GM12878 (cell line): ENCODE measurements at regions not wholly inside any gene's neighbourhood (a gene's known extent, or its start where the extent isn't known, plus 50 kb on each side); places are given as distances from the start of the nearest gene placed in this dataset.

Source experiments
- ATAC-seq: fragments of 200-7000 bp; cut with Tn5 transposase; 3 replicates; pipeline ENCODE4 v1.9.1; 2020; ENCODE audit warnings: mild to moderate bottlenecking, moderate library complexity
- BruUV-seq: library from RNA; stranded (reverse); fragments of 400-500 nt; replicated peaks from 2 replicates; lab custom pipeline; 2021; lab: Mats Ljungman, UMichigan
- CTCF ChIA-PET: fragments of 300-600 bp; sonication (Branson Sonifier 250); formaldehyde crosslinking; extraction: SDS; loops from one replicate; lab custom pipeline; 2021; ENCODE audit warnings: inconsistent platforms; lab: Yijun Ruan, JAX
- POLR2A ChIA-PET: fragments of 350-600 bp; formaldehyde crosslinking; extraction: SDS; loops from one replicate; lab custom pipeline; 2021; ENCODE audit warnings: inconsistent platforms; lab: Charles Lee
- RAD21 ChIA-PET: fragments of 300-600 bp; sonication (Branson Sonifier 250); formaldehyde crosslinking; loops from one replicate; lab custom pipeline; 2023; ENCODE audit warnings: antibody characterized with exemption; ENCODE audit not compliant: unreplicated experiment; lab: Charles Lee
- SMC1A ChIA-PET: fragments of 300-600 bp; sonication (Branson Sonifier 250); formaldehyde crosslinking; loops from one replicate; lab custom pipeline; 2023; ENCODE audit not compliant: unreplicated experiment, uncharacterized antibody; lab: Charles Lee
- DNase-seq: peaks from one replicate; pipeline ENCODE4 v3.0.0-alpha.2; 2011; ENCODE audit warnings: low read depth, low spot score
- FAIRE-seq: peaks from 3 replicates; lab custom pipeline; 2011; peaks lifted over from hg19 to GRCh38; lab: Jason Lieb, UNC
- H2AFZ ChIP-seq: 2 replicates; pipeline ENCODE4 v1.6.0; 2011; ENCODE audit warnings: low read depth, low read length, control low read depth; ENCODE audit not compliant: control insufficient read depth
- H3K27ac ChIP-seq: 2 replicates; pipeline ENCODE4 v1.5.1; 2011; ENCODE audit warnings: control low read depth; ENCODE audit not compliant: control insufficient read depth, insufficient read depth
- H3K27me3 ChIP-seq, 2 experiments: replicated peaks in 1 of 2; 2 replicates each; pipeline versions ENCODE4 v1.6.0 to v1.6.1; 2011; ENCODE audit warnings: low read length in 1 of 2; ENCODE audit not compliant: control insufficient read depth in 2 of 2, insufficient read depth in 2 of 2
- H3K36me3 ChIP-seq, 2 experiments: 2 replicates each; pipeline ENCODE4 v1.5.1; 2011; ENCODE audit warnings: low read length in 1 of 2; ENCODE audit not compliant: control insufficient read depth in 2 of 2, insufficient read depth in 2 of 2
- H3K4me1 ChIP-seq: 2 replicates; pipeline ENCODE4 v1.6.1; 2011; ENCODE audit warnings: mild to moderate bottlenecking, low read length, moderate library complexity, mixed read lengths; ENCODE audit not compliant: control insufficient read depth, insufficient read depth
- H3K4me2 ChIP-seq: 2 replicates; pipeline ENCODE4 v1.6.0; 2011; ENCODE audit warnings: control low read depth; ENCODE audit not compliant: control insufficient read depth, insufficient read depth
- H3K4me3 ChIP-seq: fragments of 200-600 bp; sonication (generic); 2 replicates; pipeline ENCODE4 v1.5.1; 2016
- H3K79me2 ChIP-seq: 2 replicates; pipeline ENCODE4 v1.6.0; 2011; ENCODE audit warnings: low read length; ENCODE audit not compliant: control insufficient read depth, insufficient read depth
- H3K9ac ChIP-seq: 2 replicates; pipeline ENCODE4 v1.8.0; 2011; ENCODE audit warnings: low read length, control low read depth, mixed read lengths; ENCODE audit not compliant: control insufficient read depth, insufficient read depth
- H3K9me3 ChIP-seq: replicated peaks from 3 replicates; pipeline ENCODE4 v1.5.1; 2011; ENCODE audit warnings: mild to moderate bottlenecking, low read length; ENCODE audit not compliant: control insufficient read depth, insufficient read depth
- H4K20me1 ChIP-seq: 2 replicates; pipeline ENCODE4 v1.6.0; 2011; ENCODE audit not compliant: control insufficient read depth, insufficient read depth
- E4F1 ChIP-seq: fragments of 450-650 bp; IDR thresholded peaks from 2 replicates; pipeline ENCODE4 v1.6.1; 2018; ENCODE audit warnings: borderline replicate concordance, mild to moderate bottlenecking; ENCODE audit not compliant: partially characterized antibody
- EGR1 ChIP-seq, 2 experiments: IDR thresholded peaks; 1 replicate in 1 of 2; 2 replicates in 1 of 2; pipeline ENCODE4 v1.6.1; 2011 to 2012; ENCODE audit warnings: low read depth in 2 of 2, low read length in 2 of 2, borderline replicate concordance in 1 of 2, mild to moderate bottlenecking in 1 of 2, moderate library complexity in 1 of 2
- NR2C1 ChIP-seq: fragments of 450-650 bp; IDR thresholded peaks from 2 replicates; pipeline ENCODE4 v1.6.1; 2017; ENCODE audit warnings: antibody characterized with exemption, mild to moderate bottlenecking, moderate library complexity
- REST ChIP-seq: IDR thresholded peaks from 2 replicates; pipeline ENCODE4 v1.6.1; 2012; ENCODE audit warnings: mild to moderate bottlenecking, low read depth, low read length
- TBL1XR1 ChIP-seq: IDR thresholded peaks from 2 replicates; pipeline ENCODE4 v1.6.1; 2012; ENCODE audit warnings: low read depth, low read length, improper control_type of control experiment
- WGBS: methylation state at CpG from one replicate; pipeline ENCODE4 v1.1.6; 2016; ENCODE audit warnings: low lambda C conversion rate; ENCODE audit not compliant: insufficient replicate concordance, insufficient coverage; ENCODE audit errors: missing lambda C conversion rate; 5-methylcytosine and 5-hydroxymethylcytosine counted together
- in situ Hi-C: fragments of 300-500 bp; cut with MboI; formaldehyde crosslinking; loops from 9 replicates; pipeline ENCODE4 v1.14.3; 2018; ENCODE audit warnings: mixed read lengths
- intact Hi-C: fragments of 100-400 bp; cut with micrococcal nuclease; formaldehyde crosslinking; loops from one replicate; pipeline ENCODE4 v1.14.2; 2022; ENCODE audit not compliant: unreplicated experiment

GRCh38 chr11:119518746-119519730 lies 96.1 kb upstream of the THY1 start:
- FAIRE-seq (no peak), DNase-seq (no peak)
- no TSS peak for BruUV-seq
- no peaks in the 10 kb centered on the region for H3K4me1 ChIP-seq
- in situ Hi-C loops, result no loop called here
- SMC1A ChIA-PET, result no interaction called here
- no peak overlapping the region for H2AFZ ChIP-seq
- RAD21 ChIA-PET, result no interaction called here
- WGBS, result 42% methylated on average over 12 of the region's 12 CpGs
- H3K9me3 ChIP-seq, result no peaks in the 10 kb centered on the region
- H3K9ac ChIP-seq, result no peak overlapping the region
- TF ChIP-seq TBL1XR1 (no peak), REST (peak; percentile 92), E4F1 (no peak), NR2C1 (no peak), EGR1 (IDR thresholded peaks at IDR 0.05; ENCODE audit: borderline replicate concordance in 1 of 2, low read depth in 2 of 2, low read length in 2 of 2) (peak in 1 of 2 experiments; percentile 87; a peak in 2 of 3 replicates)
- TF ChIP-seq, all 136 proteins: peak for 2
- ATAC-seq, result no peak; the same call in 2 of the 3 replicates
- H3K4me3 ChIP-seq, result no peak overlapping the region
- intact Hi-C loops, result no loop called here
- H4K20me1 ChIP-seq, result no peaks in the 10 kb centered on the region
- CTCF ChIA-PET, result interaction anchor here (1.1 to 2.4 kb wide), 3 partner anchors 9 to 163 kb away, joined by 3 to 5 read pairs (median 3); no protein-coding TSS in a partner anchor
- H3K27ac ChIP-seq, result no peak overlapping the region
- H3K36me3 ChIP-seq, result no peaks in the 10 kb centered on the region
- H3K79me2 ChIP-seq, result no peaks in the 10 kb centered on the region
- POLR2A ChIA-PET, result no interaction called here
- H3K4me2 ChIP-seq, result no peak overlapping the region
- H3K27me3 ChIP-seq, result peaks cover 0 to 3% of the 10 kb centered on the region in 2 experiments; a peak in 2 of 4 replicates
